NT2/D1 (cell line): ENCODE measurements at regions not wholly inside any gene's neighbourhood (a gene's known extent, or its start where the extent isn't known, plus 50 kb on each side); places are given as distances from the start of the nearest gene placed in this dataset.

Experiments
- SUZ12 ChIP-seq: IDR thresholded peaks from 2 replicates; pipeline ENCODE4 v1.6.1; 2011; ENCODE audit not compliant: insufficient read length, insufficient read depth; ENCODE audit errors: extremely low read depth
- YY1 ChIP-seq: IDR thresholded peaks from 2 replicates; pipeline ENCODE4 v1.6.1; 2011; ENCODE audit not compliant: insufficient read length, insufficient read depth
- ZNF274 ChIP-seq: IDR thresholded peaks from 2 replicates; pipeline ENCODE4 v1.6.1; 2011; ENCODE audit warnings: mild to moderate bottlenecking, low read depth, low read length

GRCh38 chr1:242585616-242586359 lies 61.3 kb upstream of the PLD5 start:
- TF ChIP-seq YY1: no peak
- TF ChIP-seq SUZ12: no peak
- TF ChIP-seq ZNF274: no peak
